HEK293 (cell line): ENCODE measurements at regions not wholly inside any gene's neighbourhood (a gene's known extent, or its start where the extent isn't known, plus 50 kb on each side); places are given as distances from the start of the nearest gene placed in this dataset.

Source experiments
- CTCF ChIA-PET: fragments of 350-600 bp; formaldehyde crosslinking; extraction: SDS; loops from one replicate; lab custom pipeline; 2021; ENCODE audit warnings: antibody characterized with exemption; lab: Yijun Ruan, JAX
- POLR2A ChIA-PET: fragments of 300-600 bp; formaldehyde crosslinking; extraction: SDS; loops from one replicate; lab custom pipeline; 2020; ENCODE audit warnings: antibody characterized with exemption, inconsistent platforms; lab: Yijun Ruan, JAX
- H3K27ac ChIP-seq: fragments of 200-500 bp; sonication (Bioruptor generic); 2 replicates; pipeline ENCODE4 v1.5.1; 2014; ENCODE audit warnings: low read depth, low read length, control low read depth, inconsistent platforms; ENCODE audit errors: extremely low read depth
- H3K36me3 ChIP-seq, 2 experiments: fragments of 200-500 bp in 1 of 2; sonication (Bioruptor generic) in 1 of 2; 1 replicate in 1 of 2; 2 replicates in 1 of 2; pipeline ENCODE4 v1.5.1; 2014 to 2017; ENCODE audit warnings: inconsistent platforms in 2 of 2, low read length in 2 of 2; ENCODE audit not compliant: control insufficient read depth in 2 of 2, insufficient read depth in 1 of 2
- H3K4me1 ChIP-seq: fragments of 200-500 bp; sonication (Bioruptor generic); 2 replicates; pipeline ENCODE4 v1.5.1; 2014; ENCODE audit warnings: mild to moderate bottlenecking, low read length, inconsistent platforms; ENCODE audit not compliant: control insufficient read depth, insufficient read depth
- H3K4me3 ChIP-seq: 2 replicates; pipeline ENCODE4 v1.5.1; 2011; ENCODE audit warnings: low read depth, mild to moderate bottlenecking, control low read depth, low read length, moderate library complexity
- H3K9me3 ChIP-seq: fragments of 200-500 bp; sonication (Bioruptor generic); 2 replicates; pipeline ENCODE4 v1.5.1; 2014; ENCODE audit warnings: low read depth, low read length, inconsistent platforms; ENCODE audit not compliant: control insufficient read depth, insufficient read depth
- BCL11B ChIP-seq: fragments of 450-650 bp; formaldehyde crosslinking; IDR thresholded peaks from 2 replicates; pipeline ENCODE4 v1.5.1; 2016; ENCODE audit warnings: low read depth, missing biosample characterization, missing genetic modification characterization
- GLI2 ChIP-seq: fragments of 450-650 bp; formaldehyde crosslinking; IDR thresholded peaks from 2 replicates; pipeline ENCODE4; 2017; ENCODE audit warnings: missing biosample characterization, missing genetic modification characterization, low read depth, borderline replicate concordance
- RBAK ChIP-seq: fragments of 450-650 bp; formaldehyde crosslinking; IDR thresholded peaks from 2 replicates; pipeline ENCODE4 v1.5.1; 2016; ENCODE audit warnings: missing biosample characterization, missing genetic modification characterization
- SP2 ChIP-seq: fragments of 450-650 bp; formaldehyde crosslinking; IDR thresholded peaks from 2 replicates; pipeline ENCODE4 v1.5.1; 2016; ENCODE audit warnings: missing biosample characterization, missing genetic modification characterization
- ZNF10 ChIP-seq: fragments of 450-650 bp; formaldehyde crosslinking; IDR thresholded peaks from 2 replicates; pipeline ENCODE4 v1.5.1; 2017; ENCODE audit warnings: missing biosample characterization, missing genetic modification characterization
- ZNF114 ChIP-seq: fragments of 450-650 bp; formaldehyde crosslinking; IDR thresholded peaks from 2 replicates; pipeline ENCODE4 v1.5.0; 2017; ENCODE audit warnings: missing biosample characterization, missing genetic modification characterization
- ZNF211 ChIP-seq: fragments of 450-650 bp; formaldehyde crosslinking; IDR thresholded peaks from 2 replicates; pipeline ENCODE4 v1.5.1; 2016; ENCODE audit warnings: low read depth, missing biosample characterization, missing genetic modification characterization
- ZNF302 ChIP-seq: fragments of 450-650 bp; formaldehyde crosslinking; IDR thresholded peaks from 2 replicates; pipeline ENCODE4 v1.5.1; 2016; ENCODE audit warnings: missing biosample characterization, missing genetic modification characterization, low read depth
- ZNF311 ChIP-seq: fragments of 450-650 bp; formaldehyde crosslinking; IDR thresholded peaks from 2 replicates; pipeline ENCODE4 v1.5.1; 2017; ENCODE audit warnings: missing biosample characterization, missing genetic modification characterization, borderline replicate concordance
- ZNF324 ChIP-seq: fragments of 450-650 bp; formaldehyde crosslinking; IDR thresholded peaks from 2 replicates; pipeline ENCODE4 v1.5.1; 2016; ENCODE audit warnings: missing biosample characterization, missing genetic modification characterization
- ZNF529 ChIP-seq: fragments of 450-650 bp; formaldehyde crosslinking; IDR thresholded peaks from 2 replicates; pipeline ENCODE4 v1.5.1; 2017; ENCODE audit warnings: missing genetic modification characterization, missing biosample characterization; ENCODE audit not compliant: insufficient replicate concordance
- ZNF548 ChIP-seq: fragments of 450-650 bp; formaldehyde crosslinking; IDR thresholded peaks from 2 replicates; pipeline ENCODE4 v1.5.1; 2016; ENCODE audit warnings: missing biosample characterization, missing genetic modification characterization
- ZNF561 ChIP-seq: fragments of 450-650 bp; IDR thresholded peaks from 2 replicates; pipeline ENCODE4 v1.5.1; 2018; ENCODE audit warnings: missing biosample characterization, missing genetic modification characterization, borderline replicate concordance
- ZNF571 ChIP-seq: fragments of 450-650 bp; formaldehyde crosslinking; IDR thresholded peaks from 2 replicates; pipeline ENCODE4 v1.5.0; 2017; ENCODE audit warnings: missing biosample characterization, missing genetic modification characterization
- ZNF624 ChIP-seq: fragments of 450-650 bp; formaldehyde crosslinking; IDR thresholded peaks from 2 replicates; pipeline ENCODE4 v1.5.1; 2017; ENCODE audit warnings: missing biosample characterization, missing genetic modification characterization
- ZNF654 ChIP-seq: fragments of 450-650 bp; formaldehyde crosslinking; IDR thresholded peaks from 2 replicates; pipeline ENCODE4 v1.5.1; 2016; ENCODE audit warnings: low read depth, missing biosample characterization, missing genetic modification characterization
- TF ChIP-seq, protein P1 (sequence below): fragments of 450-650 bp; formaldehyde crosslinking; IDR thresholded peaks from 2 replicates; pipeline ENCODE4 v1.5.1; 2016; ENCODE audit warnings: missing biosample characterization, missing genetic modification characterization
- TF ChIP-seq, protein P2 (sequence below): fragments of 450-650 bp; formaldehyde crosslinking; IDR thresholded peaks from 2 replicates; pipeline ENCODE4 v1.5.1; 2016; ENCODE audit warnings: missing biosample characterization, missing genetic modification characterization
- TF ChIP-seq, protein P3 (sequence below): fragments of 450-650 bp; formaldehyde crosslinking; IDR thresholded peaks from 2 replicates; pipeline ENCODE4 v1.5.1; 2017; ENCODE audit warnings: missing biosample characterization, mild to moderate bottlenecking, missing genetic modification characterization, moderate library complexity
- TF ChIP-seq, protein P4 (sequence below): fragments of 450-650 bp; formaldehyde crosslinking; IDR thresholded peaks from 2 replicates; pipeline ENCODE4; 2016; ENCODE audit warnings: missing biosample characterization, missing genetic modification characterization
- TF ChIP-seq, protein P5 (sequence below): fragments of 450-650 bp; formaldehyde crosslinking; IDR thresholded peaks from 2 replicates; pipeline ENCODE4 v1.5.1; 2016; ENCODE audit warnings: missing biosample characterization, missing genetic modification characterization

DNA sequence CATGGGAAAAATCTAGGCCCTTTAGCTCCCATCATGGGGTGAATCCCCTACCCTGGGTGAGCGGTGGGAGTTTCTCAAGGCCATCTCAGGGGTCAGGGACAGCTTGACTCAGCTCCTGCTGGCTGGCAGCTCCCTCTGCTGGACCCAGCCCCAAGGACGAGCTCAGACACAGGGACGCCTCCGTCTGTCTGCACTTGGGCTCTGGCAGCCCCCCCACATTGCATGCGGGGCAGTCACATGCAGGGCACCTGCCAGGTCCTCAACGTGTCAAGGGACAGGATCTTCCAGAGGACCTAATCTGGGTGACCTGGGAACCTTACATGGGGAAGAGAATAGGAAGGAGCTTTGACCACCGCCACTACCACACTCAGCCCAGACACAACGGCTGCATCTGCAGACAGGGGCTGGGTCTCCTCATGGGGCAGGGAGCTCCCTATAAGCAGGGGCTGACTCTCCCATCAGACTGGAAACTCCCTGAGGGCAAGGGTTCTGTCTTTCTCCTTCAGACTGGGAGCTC lies 173.4 kb downstream of the MRPL14 start:
- ChIA-PET CTCF (interaction anchor here (0.6 to 2.3 kb wide), 17 partner anchors 8 to 359 kb away, joined by 3 to 7 read pairs (median 4); no protein-coding TSS in a partner anchor), POLR2A (interaction anchor here (1.6 kb wide), 1 partner anchor 184 kb away, joined by 4 read pairs; the partner anchor contains the start of gene VEGFA)
- no peak overlapping the region for H3K4me3 ChIP-seq
- TF ChIP-seq, protein P1, sequence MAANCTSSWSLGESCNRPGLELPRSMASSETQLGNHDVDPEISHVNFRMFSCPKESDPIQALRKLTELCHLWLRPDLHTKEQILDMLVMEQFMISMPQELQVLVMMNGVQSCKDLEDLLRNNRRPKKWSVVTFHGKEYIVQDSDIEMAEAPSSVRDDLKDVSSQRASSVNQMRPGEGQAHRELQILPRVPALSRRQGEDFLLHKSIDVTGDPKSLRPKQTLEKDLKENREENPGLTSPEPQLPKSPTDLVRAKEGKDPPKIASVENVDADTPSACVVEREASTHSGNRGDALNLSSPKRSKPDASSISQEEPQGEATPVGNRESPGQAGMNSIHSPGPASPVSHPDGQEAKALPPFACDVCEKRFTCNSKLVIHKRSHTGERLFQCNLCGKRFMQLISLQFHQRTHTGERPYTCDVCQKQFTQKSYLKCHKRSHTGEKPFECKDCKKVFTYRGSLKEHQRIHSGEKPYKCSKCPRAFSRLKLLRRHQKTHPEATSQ (tag by site-specific recombination), result no peak
- TF ChIP-seq ZNF571 (tag by site-specific recombination) (no peak), ZNF654 (tag by site-specific recombination) (peak; percentile 6; the same call in 1 of the 2 replicates), ZNF114 (tag by site-specific recombination) (no peak), ZNF548 (tag by site-specific recombination) (no peak)
- no peak overlapping the region for H3K27ac ChIP-seq
- H3K9me3 ChIP-seq, result no peaks in the 10 kb centered on the region
- no peaks in the 10 kb centered on the region for H3K36me3 ChIP-seq
- H3K4me1 ChIP-seq, result no peaks in the 10 kb centered on the region

DNA sequence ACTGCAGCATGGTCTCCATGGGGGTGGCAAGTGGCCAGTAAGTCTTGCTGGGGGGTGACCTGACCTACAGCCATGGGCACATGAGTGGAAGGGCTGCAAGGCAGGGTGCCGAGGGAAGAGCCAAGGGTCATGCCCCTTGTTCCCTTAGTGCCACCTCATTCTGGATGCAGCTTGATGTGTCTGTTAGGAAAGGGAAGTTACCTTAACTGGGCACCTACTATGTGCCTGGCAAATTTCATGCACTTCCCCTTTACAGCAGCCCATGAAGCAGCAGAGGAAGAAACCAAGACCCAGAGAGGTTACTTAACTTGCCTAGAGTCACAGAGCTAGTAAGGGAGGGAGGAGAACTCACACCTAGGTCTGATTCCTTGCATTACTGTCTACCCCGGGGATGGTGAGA lies 174.0 kb downstream of the MRPL14 start:
- POLR2A ChIA-PET, result interaction anchor here (0.5 to 1.6 kb wide), 2 partner anchors 183 to 609 kb away, joined by 3 to 4 read pairs; partner anchors contain the start of gene VEGFA
- no peak overlapping the region for H3K27ac ChIP-seq
- H3K4me1 ChIP-seq, result no peaks in the 10 kb centered on the region
- TF ChIP-seq ZNF324, result no peak
- TF ChIP-seq, protein P2, sequence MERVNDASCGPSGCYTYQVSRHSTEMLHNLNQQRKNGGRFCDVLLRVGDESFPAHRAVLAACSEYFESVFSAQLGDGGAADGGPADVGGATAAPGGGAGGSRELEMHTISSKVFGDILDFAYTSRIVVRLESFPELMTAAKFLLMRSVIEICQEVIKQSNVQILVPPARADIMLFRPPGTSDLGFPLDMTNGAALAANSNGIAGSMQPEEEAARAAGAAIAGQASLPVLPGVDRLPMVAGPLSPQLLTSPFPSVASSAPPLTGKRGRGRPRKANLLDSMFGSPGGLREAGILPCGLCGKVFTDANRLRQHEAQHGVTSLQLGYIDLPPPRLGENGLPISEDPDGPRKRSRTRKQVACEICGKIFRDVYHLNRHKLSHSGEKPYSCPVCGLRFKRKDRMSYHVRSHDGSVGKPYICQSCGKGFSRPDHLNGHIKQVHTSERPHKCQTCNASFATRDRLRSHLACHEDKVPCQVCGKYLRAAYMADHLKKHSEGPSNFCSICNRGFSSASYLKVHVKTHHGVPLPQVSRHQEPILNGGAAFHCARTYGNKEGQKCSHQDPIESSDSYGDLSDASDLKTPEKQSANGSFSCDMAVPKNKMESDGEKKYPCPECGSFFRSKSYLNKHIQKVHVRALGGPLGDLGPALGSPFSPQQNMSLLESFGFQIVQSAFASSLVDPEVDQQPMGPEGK (tag by site-specific recombination), result no peak
- no peak for TF ChIP-seq ZNF211 (tag by site-specific recombination)
- TF ChIP-seq, protein P3, sequence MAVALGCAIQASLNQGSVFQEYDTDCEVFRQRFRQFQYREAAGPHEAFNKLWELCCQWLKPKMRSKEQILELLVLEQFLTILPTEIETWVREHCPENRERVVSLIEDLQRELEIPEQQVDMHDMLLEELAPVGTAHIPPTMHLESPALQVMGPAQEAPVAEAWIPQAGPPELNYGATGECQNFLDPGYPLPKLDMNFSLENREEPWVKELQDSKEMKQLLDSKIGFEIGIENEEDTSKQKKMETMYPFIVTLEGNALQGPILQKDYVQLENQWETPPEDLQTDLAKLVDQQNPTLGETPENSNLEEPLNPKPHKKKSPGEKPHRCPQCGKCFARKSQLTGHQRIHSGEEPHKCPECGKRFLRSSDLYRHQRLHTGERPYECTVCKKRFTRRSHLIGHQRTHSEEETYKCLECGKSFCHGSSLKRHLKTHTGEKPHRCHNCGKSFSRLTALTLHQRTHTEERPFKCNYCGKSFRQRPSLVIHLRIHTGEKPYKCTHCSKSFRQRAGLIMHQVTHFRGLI (tag by site-specific recombination), result no peak
- TF ChIP-seq ZNF302 (tag by site-specific recombination), result no peak
- TF ChIP-seq, protein P1 (tag by site-specific recombination), result no peak
- TF ChIP-seq RBAK, result no peak
- no peak for TF ChIP-seq ZNF10 (tag by site-specific recombination)
- TF ChIP-seq, protein P4, sequence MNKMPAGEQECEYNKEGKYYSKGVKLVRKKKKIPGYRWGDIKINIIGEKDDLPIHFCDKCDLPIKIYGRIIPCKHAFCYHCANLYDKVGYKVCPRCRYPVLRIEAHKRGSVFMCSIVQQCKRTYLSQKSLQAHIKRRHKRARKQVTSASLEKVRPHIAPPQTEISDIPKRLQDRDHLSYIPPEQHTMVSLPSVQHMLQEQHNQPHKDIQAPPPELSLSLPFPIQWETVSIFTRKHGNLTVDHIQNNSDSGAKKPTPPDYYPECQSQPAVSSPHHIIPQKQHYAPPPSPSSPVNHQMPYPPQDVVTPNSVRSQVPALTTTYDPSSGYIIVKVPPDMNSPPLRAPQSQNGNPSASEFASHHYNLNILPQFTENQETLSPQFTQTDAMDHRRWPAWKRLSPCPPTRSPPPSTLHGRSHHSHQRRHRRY (tag by site-specific recombination), result no peak
- TF ChIP-seq ZNF529 (tag by site-specific recombination), result no peak
- TF ChIP-seq ZNF624 (tag by site-specific recombination), result no peak
- TF ChIP-seq BCL11B, result no peak
- TF ChIP-seq SP2 (tag by site-specific recombination), result no peak
- no peak for TF ChIP-seq ZNF311 (tag by site-specific recombination)
- no peak for TF ChIP-seq GLI2 (tag by site-specific recombination)
- no peak for TF ChIP-seq ZNF561 (tag by site-specific recombination)
- TF ChIP-seq, protein P5, sequence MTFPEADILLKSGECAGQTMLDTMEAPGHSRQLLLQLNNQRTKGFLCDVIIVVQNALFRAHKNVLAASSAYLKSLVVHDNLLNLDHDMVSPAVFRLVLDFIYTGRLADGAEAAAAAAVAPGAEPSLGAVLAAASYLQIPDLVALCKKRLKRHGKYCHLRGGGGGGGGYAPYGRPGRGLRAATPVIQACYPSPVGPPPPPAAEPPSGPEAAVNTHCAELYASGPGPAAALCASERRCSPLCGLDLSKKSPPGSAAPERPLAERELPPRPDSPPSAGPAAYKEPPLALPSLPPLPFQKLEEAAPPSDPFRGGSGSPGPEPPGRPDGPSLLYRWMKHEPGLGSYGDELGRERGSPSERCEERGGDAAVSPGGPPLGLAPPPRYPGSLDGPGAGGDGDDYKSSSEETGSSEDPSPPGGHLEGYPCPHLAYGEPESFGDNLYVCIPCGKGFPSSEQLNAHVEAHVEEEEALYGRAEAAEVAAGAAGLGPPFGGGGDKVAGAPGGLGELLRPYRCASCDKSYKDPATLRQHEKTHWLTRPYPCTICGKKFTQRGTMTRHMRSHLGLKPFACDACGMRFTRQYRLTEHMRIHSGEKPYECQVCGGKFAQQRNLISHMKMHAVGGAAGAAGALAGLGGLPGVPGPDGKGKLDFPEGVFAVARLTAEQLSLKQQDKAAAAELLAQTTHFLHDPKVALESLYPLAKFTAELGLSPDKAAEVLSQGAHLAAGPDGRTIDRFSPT (tag by site-specific recombination), result no peak
- no peak overlapping the region for H3K4me3 ChIP-seq
- H3K36me3 ChIP-seq, result no peaks in the 10 kb centered on the region
- CTCF ChIA-PET, result interaction anchor here (0.6 to 2.3 kb wide), 12 partner anchors 21 to 358 kb away, joined by 3 to 7 read pairs (median 4); no protein-coding TSS in a partner anchor
- H3K9me3 ChIP-seq, result no peaks in the 10 kb centered on the region
